GM12878 (cell line): ENCODE measurements at regions not wholly inside any gene's neighbourhood (a gene's known extent, or its start where the extent isn't known, plus 50 kb on each side); places are given as distances from the start of the nearest gene placed in this dataset.
A peak's percentile ranks its signal among the peaks of the same experiment; 100 is the strongest.

Experiments used
- ATAC-seq: fragments of 200-7000 bp; cut with Tn5 transposase; 3 replicates; pipeline ENCODE4 v1.9.1; 2020; ENCODE audit warnings: mild to moderate bottlenecking, moderate library complexity
- BruUV-seq: library from RNA; stranded (reverse); fragments of 400-500 nt; replicated peaks from 2 replicates; lab custom pipeline; 2021; lab: Mats Ljungman, UMichigan
- CTCF ChIA-PET: fragments of 300-600 bp; sonication (Branson Sonifier 250); formaldehyde crosslinking; extraction: SDS; loops from one replicate; lab custom pipeline; 2021; ENCODE audit warnings: inconsistent platforms; lab: Yijun Ruan, JAX
- POLR2A ChIA-PET: fragments of 350-600 bp; formaldehyde crosslinking; extraction: SDS; loops from one replicate; lab custom pipeline; 2021; ENCODE audit warnings: inconsistent platforms; lab: Charles Lee
- RAD21 ChIA-PET: fragments of 300-600 bp; sonication (Branson Sonifier 250); formaldehyde crosslinking; loops from one replicate; lab custom pipeline; 2023; ENCODE audit warnings: antibody characterized with exemption; ENCODE audit not compliant: unreplicated experiment; lab: Charles Lee
- SMC1A ChIA-PET: fragments of 300-600 bp; sonication (Branson Sonifier 250); formaldehyde crosslinking; loops from one replicate; lab custom pipeline; 2023; ENCODE audit not compliant: unreplicated experiment, uncharacterized antibody; lab: Charles Lee
- DNase-seq: peaks from one replicate; pipeline ENCODE4 v3.0.0-alpha.2; 2011; ENCODE audit warnings: low read depth, low spot score
- FAIRE-seq: peaks from 3 replicates; lab custom pipeline; 2011; peaks lifted over from hg19 to GRCh38; lab: Jason Lieb, UNC
- H2AFZ ChIP-seq: 2 replicates; pipeline ENCODE4 v1.6.0; 2011; ENCODE audit warnings: low read depth, low read length, control low read depth; ENCODE audit not compliant: control insufficient read depth
- H3K27ac ChIP-seq: 2 replicates; pipeline ENCODE4 v1.5.1; 2011; ENCODE audit warnings: control low read depth; ENCODE audit not compliant: control insufficient read depth, insufficient read depth
- H3K27me3 ChIP-seq, 2 experiments: replicated peaks in 1 of 2; 2 replicates each; pipeline versions ENCODE4 v1.6.0 to v1.6.1; 2011; ENCODE audit warnings: low read length in 1 of 2; ENCODE audit not compliant: control insufficient read depth in 2 of 2, insufficient read depth in 2 of 2
- H3K36me3 ChIP-seq, 2 experiments: 2 replicates each; pipeline ENCODE4 v1.5.1; 2011; ENCODE audit warnings: low read length in 1 of 2; ENCODE audit not compliant: control insufficient read depth in 2 of 2, insufficient read depth in 2 of 2
- H3K4me1 ChIP-seq: 2 replicates; pipeline ENCODE4 v1.6.1; 2011; ENCODE audit warnings: mild to moderate bottlenecking, low read length, moderate library complexity, mixed read lengths; ENCODE audit not compliant: control insufficient read depth, insufficient read depth
- H3K4me2 ChIP-seq: 2 replicates; pipeline ENCODE4 v1.6.0; 2011; ENCODE audit warnings: control low read depth; ENCODE audit not compliant: control insufficient read depth, insufficient read depth
- H3K4me3 ChIP-seq: fragments of 200-600 bp; sonication (generic); 2 replicates; pipeline ENCODE4 v1.5.1; 2016
- H3K79me2 ChIP-seq: 2 replicates; pipeline ENCODE4 v1.6.0; 2011; ENCODE audit warnings: low read length; ENCODE audit not compliant: control insufficient read depth, insufficient read depth
- H3K9ac ChIP-seq: 2 replicates; pipeline ENCODE4 v1.8.0; 2011; ENCODE audit warnings: low read length, control low read depth, mixed read lengths; ENCODE audit not compliant: control insufficient read depth, insufficient read depth
- H3K9me3 ChIP-seq: replicated peaks from 3 replicates; pipeline ENCODE4 v1.5.1; 2011; ENCODE audit warnings: mild to moderate bottlenecking, low read length; ENCODE audit not compliant: control insufficient read depth, insufficient read depth
- H4K20me1 ChIP-seq: 2 replicates; pipeline ENCODE4 v1.6.0; 2011; ENCODE audit not compliant: control insufficient read depth, insufficient read depth
- CHD1 ChIP-seq: IDR thresholded peaks from 2 replicates; pipeline ENCODE4 v1.6.1; 2012; ENCODE audit warnings: low read depth, low read length, improper control_type of control experiment
- EED ChIP-seq: sonication (generic); IDR thresholded peaks from 2 replicates; pipeline ENCODE4 v1.6.1; 2016; ENCODE audit warnings: antibody characterized with exemption, low read depth
- ESRRA ChIP-seq: IDR thresholded peaks from 2 replicates; pipeline ENCODE4 v1.6.1; 2012; ENCODE audit warnings: mild to moderate bottlenecking, low read length, improper control_type of control experiment
- HDGF ChIP-seq: fragments of 450-650 bp; IDR thresholded peaks from 2 replicates; pipeline ENCODE4 v1.6.1; 2016; ENCODE audit warnings: antibody characterized with exemption
- IKZF1 ChIP-seq: fragments of 450-650 bp; conservative IDR thresholded peaks from 2 replicates; pipeline ENCODE4 v1.6.1; 2017; ENCODE audit warnings: antibody characterized with exemption, mild to moderate bottlenecking
- IKZF2 ChIP-seq, 2 experiments: fragments of 450-650 bp; IDR thresholded peaks; 2 replicates each; pipeline ENCODE4 v1.6.1; 2017; ENCODE audit warnings: mild to moderate bottlenecking in 2 of 2, moderate library complexity in 2 of 2
- JUNB ChIP-seq: IDR thresholded peaks from 2 replicates; pipeline ENCODE4 v1.6.1; 2016; ENCODE audit warnings: antibody characterized with exemption, mild to moderate bottlenecking
- RUNX3 ChIP-seq: IDR thresholded peaks from 2 replicates; pipeline ENCODE4 v1.6.1; 2012; ENCODE audit warnings: low read length, inconsistent platforms
- SMAD1 ChIP-seq: fragments of 450-650 bp; IDR thresholded peaks from 2 replicates; pipeline ENCODE4 v1.6.1; 2018; ENCODE audit warnings: mild to moderate bottlenecking, low read depth; ENCODE audit not compliant: partially characterized antibody
- SP1 ChIP-seq: IDR thresholded peaks from one replicate; pipeline ENCODE4 v1.6.1; 2011; ENCODE audit warnings: low read depth, low read length
- TAF1 ChIP-seq: IDR thresholded peaks from 2 replicates; pipeline ENCODE4 v1.6.1; 2011; ENCODE audit warnings: mild to moderate bottlenecking, low read depth, low read length, borderline replicate concordance
- WGBS: methylation state at CpG from one replicate; pipeline ENCODE4 v1.1.6; 2016; ENCODE audit warnings: low lambda C conversion rate; ENCODE audit not compliant: insufficient replicate concordance, insufficient coverage; ENCODE audit errors: missing lambda C conversion rate; 5-methylcytosine and 5-hydroxymethylcytosine counted together
- in situ Hi-C: fragments of 300-500 bp; cut with MboI; formaldehyde crosslinking; loops from 9 replicates; pipeline ENCODE4 v1.14.3; 2018; ENCODE audit warnings: mixed read lengths
- intact Hi-C: fragments of 100-400 bp; cut with micrococcal nuclease; formaldehyde crosslinking; loops from one replicate; pipeline ENCODE4 v1.14.2; 2022; ENCODE audit not compliant: unreplicated experiment
- TF ChIP-seq, protein P1 (sequence below): fragments of 450-650 bp; IDR thresholded peaks from 2 replicates; pipeline ENCODE4 v1.6.1; 2016; ENCODE audit warnings: mild to moderate bottlenecking, moderate library complexity, borderline replicate concordance

DNA sequence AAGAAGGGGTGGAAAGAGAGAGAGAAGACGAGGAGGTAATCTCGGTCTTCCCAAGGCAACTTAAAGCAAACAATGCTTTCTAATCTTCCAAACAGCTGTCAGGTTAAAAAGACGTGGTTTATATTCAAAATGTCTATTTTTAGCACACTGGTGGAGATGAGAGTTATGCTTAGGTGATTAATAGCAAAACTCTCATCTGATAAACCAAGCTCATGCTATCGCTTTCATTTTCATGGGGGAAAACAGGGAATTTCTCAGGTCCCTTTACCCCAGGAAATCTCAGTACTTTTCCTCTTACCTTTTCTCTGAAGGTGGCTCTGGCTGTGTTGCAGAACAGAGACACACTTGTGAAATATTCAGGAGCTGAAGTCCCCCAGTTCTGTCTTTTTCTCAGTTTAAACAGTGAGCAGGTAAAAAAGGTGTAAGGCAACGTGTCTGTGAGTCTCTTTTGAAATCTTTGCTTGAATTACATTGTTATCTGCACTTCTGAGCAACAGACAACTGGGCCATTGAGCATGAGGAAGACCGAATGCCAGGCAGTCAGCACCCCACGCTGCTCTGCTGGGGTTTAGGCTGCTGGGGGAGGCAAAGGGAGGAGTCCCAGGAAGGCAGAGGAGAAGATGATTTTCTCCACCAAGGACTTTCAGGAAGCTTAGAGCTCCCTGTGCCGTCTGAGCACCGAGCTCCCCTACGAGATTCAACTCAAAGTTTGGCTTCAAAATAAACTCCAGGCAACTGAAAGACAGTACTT is 759.3 kb downstream of the BCL11B start:
- RAD21 ChIA-PET: interaction anchor here (0.6 to 1.2 kb wide), 5 partner anchors 22 to 375 kb away, joined by 3 to 7 read pairs (median 3); no protein-coding TSS in a partner anchor
- H3K9ac ChIP-seq: no peak overlapping the region
- FAIRE-seq (no peak), DNase-seq (no peak), ATAC-seq (peak; percentile 42)
- CTCF ChIA-PET: interaction anchor here (0.6 to 1.0 kb wide), 2 partner anchors 90 to 374 kb away, joined by 3 read pairs; no protein-coding TSS in a partner anchor
- BruUV-seq: no TSS peak
- no peak overlapping the region for H3K4me2 ChIP-seq
- no peaks in the 10 kb centered on the region; the same call in 2 of the 3 replicates for H3K9me3 ChIP-seq
- SMC1A ChIA-PET: interaction anchor here (0.7 to 1.7 kb wide), 6 partner anchors 8 to 303 kb away, joined by 3 to 4 read pairs (median 3); no protein-coding TSS in a partner anchor
- H3K27ac ChIP-seq: no peak overlapping the region
- H4K20me1 ChIP-seq: no peaks in the 10 kb centered on the region
- no peak overlapping the region; the same call in 1 of the 2 replicates for H2AFZ ChIP-seq
- intact Hi-C loops: no loop called here
- no peaks in the 10 kb centered on the region for H3K4me1 ChIP-seq
- H3K79me2 ChIP-seq: no peaks in the 10 kb centered on the region
- no peaks in the 10 kb centered on the region for H3K27me3 ChIP-seq
- WGBS: 5% methylated on average over 10 of the region's 10 CpGs
- peak; percentile 41 to 65; a peak in 3 of 4 replicates for TF ChIP-seq IKZF2 (IDR thresholded peaks at IDR 0.05)
- no peak for TF ChIP-seq SP1
- TF ChIP-seq EED: 0 out of 2 replicates have a peak, but pooled peaks have one; percentile 35
- TF ChIP-seq IKZF1: peak; percentile 32; the same call in 1 of the 2 replicates
- TF ChIP-seq JUNB: peak; percentile 52
- TF ChIP-seq RUNX3: peak; percentile 36; the same call in 1 of the 2 replicates
- TF ChIP-seq CHD1: no peak
- POLR2A ChIA-PET: interaction anchor here (0.8 to 1.5 kb wide), 2 partner anchors 164 to 187 kb away, joined by 3 to 4 read pairs; no protein-coding TSS in a partner anchor
- in situ Hi-C loops: no loop called here
- H3K4me3 ChIP-seq: no peak overlapping the region
- H3K36me3 ChIP-seq: no peaks in the 10 kb centered on the region

DNA sequence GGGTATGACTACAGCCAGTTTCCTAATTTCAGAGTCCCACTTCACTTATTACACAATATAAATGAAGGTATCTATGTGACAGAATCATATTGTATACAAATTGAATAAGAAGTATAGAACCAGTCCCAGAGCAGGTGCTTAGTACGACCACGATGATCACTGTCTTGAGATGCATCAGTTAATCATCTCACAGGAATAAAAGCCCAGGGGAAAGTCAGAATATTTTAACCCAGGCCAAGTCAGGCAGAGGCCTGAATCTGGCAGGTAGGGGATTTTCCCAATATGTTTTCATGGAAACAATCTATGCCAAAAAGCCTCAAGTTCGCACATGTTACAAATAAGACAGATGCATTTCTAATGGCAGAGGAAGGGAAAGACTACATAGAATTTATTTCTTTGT is 758.4 kb downstream of the BCL11B start:
- BruUV-seq: no TSS peak
- Histone ChIP-seq H3K4me3 (no peak overlapping the region), H2AFZ (no peak overlapping the region), H3K4me1 (no peaks in the 10 kb centered on the region), H3K27me3 (no peaks in the 10 kb centered on the region), H3K4me2 (no peak overlapping the region), H3K27ac (no peak overlapping the region), H3K36me3 (no peaks in the 10 kb centered on the region), H3K9ac (no peak overlapping the region), H3K9me3 (no peaks in the 10 kb centered on the region; the same call in 2 of the 3 replicates), H3K79me2 (no peaks in the 10 kb centered on the region), H4K20me1 (no peaks in the 10 kb centered on the region)
- RAD21 ChIA-PET: interaction anchor here (0.8 kb wide), 1 partner anchor 270 kb away, joined by 3 read pairs; no protein-coding TSS in a partner anchor
- POLR2A ChIA-PET: no interaction called here
- SMC1A ChIA-PET: no interaction called here
- DNase-seq (no peak), ATAC-seq (peak; percentile 52), FAIRE-seq (no peak)
- no peak for TF ChIP-seq ESRRA
- TF ChIP-seq, protein P1, sequence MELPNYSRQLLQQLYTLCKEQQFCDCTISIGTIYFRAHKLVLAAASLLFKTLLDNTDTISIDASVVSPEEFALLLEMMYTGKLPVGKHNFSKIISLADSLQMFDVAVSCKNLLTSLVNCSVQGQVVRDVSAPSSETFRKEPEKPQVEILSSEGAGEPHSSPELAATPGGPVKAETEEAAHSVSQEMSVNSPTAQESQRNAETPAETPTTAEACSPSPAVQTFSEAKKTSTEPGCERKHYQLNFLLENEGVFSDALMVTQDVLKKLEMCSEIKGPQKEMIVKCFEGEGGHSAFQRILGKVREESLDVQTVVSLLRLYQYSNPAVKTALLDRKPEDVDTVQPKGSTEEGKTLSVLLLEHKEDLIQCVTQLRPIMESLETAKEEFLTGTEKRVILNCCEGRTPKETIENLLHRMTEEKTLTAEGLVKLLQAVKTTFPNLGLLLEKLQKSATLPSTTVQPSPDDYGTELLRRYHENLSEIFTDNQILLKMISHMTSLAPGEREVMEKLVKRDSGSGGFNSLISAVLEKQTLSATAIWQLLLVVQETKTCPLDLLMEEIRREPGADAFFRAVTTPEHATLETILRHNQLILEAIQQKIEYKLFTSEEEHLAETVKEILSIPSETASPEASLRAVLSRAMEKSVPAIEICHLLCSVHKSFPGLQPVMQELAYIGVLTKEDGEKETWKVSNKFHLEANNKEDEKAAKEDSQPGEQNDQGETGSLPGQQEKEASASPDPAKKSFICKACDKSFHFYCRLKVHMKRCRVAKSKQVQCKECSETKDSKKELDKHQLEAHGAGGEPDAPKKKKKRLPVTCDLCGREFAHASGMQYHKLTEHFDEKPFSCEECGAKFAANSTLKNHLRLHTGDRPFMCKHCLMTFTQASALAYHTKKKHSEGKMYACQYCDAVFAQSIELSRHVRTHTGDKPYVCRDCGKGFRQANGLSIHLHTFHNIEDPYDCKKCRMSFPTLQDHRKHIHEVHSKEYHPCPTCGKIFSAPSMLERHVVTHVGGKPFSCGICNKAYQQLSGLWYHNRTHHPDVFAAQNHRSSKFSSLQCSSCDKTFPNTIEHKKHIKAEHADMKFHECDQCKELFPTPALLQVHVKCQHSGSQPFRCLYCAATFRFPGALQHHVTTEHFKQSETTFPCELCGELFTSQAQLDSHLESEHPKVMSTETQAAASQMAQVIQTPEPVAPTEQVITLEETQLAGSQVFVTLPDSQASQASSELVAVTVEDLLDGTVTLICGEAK: no peak
- no peak for TF ChIP-seq SP1
- TF ChIP-seq SMAD1: no peak
- no peak for TF ChIP-seq TAF1
- no peak for TF ChIP-seq HDGF
- 0% methylated on average over 3 of the region's 3 CpGs for WGBS
- intact Hi-C loops: no loop called here
- CTCF ChIA-PET: interaction anchor here (0.6 to 1.0 kb wide), 2 partner anchors 89 to 375 kb away, joined by 3 read pairs; no protein-coding TSS in a partner anchor
- in situ Hi-C loops: no loop called here
